DND-41 (cell line): ENCODE measurements at regions not wholly inside any gene's neighbourhood (a gene's known extent, or its start where the extent isn't known, plus 50 kb on each side); places are given as distances from the start of the nearest gene placed in this dataset.

Experiments used
- ATAC-seq: fragments of 200-7000 bp; cut with Tn5 transposase; 3 replicates; pipeline ENCODE4 v1.9.1; 2021; ENCODE audit warnings: low read depth; ENCODE audit not compliant: insufficient read depth
- DNase-seq: peaks from one replicate; pipeline ENCODE4 v3.0.0-alpha.2; 2020
- H2AFZ ChIP-seq: 2 replicates; pipeline ENCODE4 v1.6.0; 2012; ENCODE audit warnings: low read depth, low read length
- H3K27ac ChIP-seq: 2 replicates; pipeline ENCODE4 v1.5.1; 2012; ENCODE audit warnings: low read length, inconsistent platforms
- H3K27me3 ChIP-seq: fragments of 200-600 bp; sonication (generic); 2 replicates; pipeline ENCODE4 v1.6.0; 2012; ENCODE audit warnings: low read length, mild to moderate bottlenecking, inconsistent platforms; ENCODE audit not compliant: insufficient read depth, poor library complexity
- H3K36me3 ChIP-seq: 2 replicates; pipeline ENCODE4 v1.5.1; 2012; ENCODE audit warnings: low read length, inconsistent platforms; ENCODE audit not compliant: insufficient read depth
- H3K4me1 ChIP-seq: 2 replicates; pipeline ENCODE4 v1.5.1; 2012; ENCODE audit warnings: mild to moderate bottlenecking, low read length; ENCODE audit not compliant: insufficient read depth
- H3K4me2 ChIP-seq: 2 replicates; pipeline ENCODE4 v1.6.0; 2012; ENCODE audit warnings: mild to moderate bottlenecking, moderate library complexity, low read length, inconsistent platforms; ENCODE audit not compliant: insufficient read depth
- H3K4me3 ChIP-seq, 2 experiments: fragments of 200-600 bp in 1 of 2; shearing (Covaris generic) in 1 of 2; 2 replicates each; pipeline ENCODE4 v1.5.1; 2012 to 2016; ENCODE audit warnings: inconsistent platforms in 2 of 2, low read length in 2 of 2, mild to moderate bottlenecking in 2 of 2, low read depth in 1 of 2, moderate library complexity in 1 of 2
- H3K79me2 ChIP-seq: 2 replicates; pipeline ENCODE4 v1.6.0; 2012; ENCODE audit warnings: low read length, inconsistent platforms; ENCODE audit not compliant: insufficient read depth
- H3K9ac ChIP-seq: 2 replicates; pipeline ENCODE4 v1.6.0; 2012; ENCODE audit warnings: low read depth, mild to moderate bottlenecking, inconsistent platforms, low read length, moderate library complexity
- H3K9me3 ChIP-seq: 2 replicates; pipeline ENCODE4 v1.5.1; 2012; ENCODE audit warnings: low read length, moderate library complexity, mild to moderate bottlenecking, inconsistent platforms; ENCODE audit not compliant: insufficient read depth, severe bottlenecking
- H4K20me1 ChIP-seq: 2 replicates; pipeline ENCODE4 v1.6.0; 2012; ENCODE audit warnings: low read length; ENCODE audit not compliant: insufficient read depth
- EZH2 ChIP-seq: IDR thresholded peaks from 3 replicates; pipeline ENCODE4 v1.6.1; 2012; ENCODE audit warnings: borderline replicate concordance, low read depth, mild to moderate bottlenecking, moderate library complexity, low read length, inconsistent platforms; ENCODE audit not compliant: severe bottlenecking
- TF ChIP-seq, protein P1 (sequence below): IDR thresholded peaks from 2 replicates; pipeline ENCODE4 v1.5.1; 2012; ENCODE audit warnings: borderline replicate concordance, low read length, moderate library complexity, mild to moderate bottlenecking; ENCODE audit not compliant: poor library complexity, severe bottlenecking; ENCODE audit errors: extremely low read depth

DNA sequence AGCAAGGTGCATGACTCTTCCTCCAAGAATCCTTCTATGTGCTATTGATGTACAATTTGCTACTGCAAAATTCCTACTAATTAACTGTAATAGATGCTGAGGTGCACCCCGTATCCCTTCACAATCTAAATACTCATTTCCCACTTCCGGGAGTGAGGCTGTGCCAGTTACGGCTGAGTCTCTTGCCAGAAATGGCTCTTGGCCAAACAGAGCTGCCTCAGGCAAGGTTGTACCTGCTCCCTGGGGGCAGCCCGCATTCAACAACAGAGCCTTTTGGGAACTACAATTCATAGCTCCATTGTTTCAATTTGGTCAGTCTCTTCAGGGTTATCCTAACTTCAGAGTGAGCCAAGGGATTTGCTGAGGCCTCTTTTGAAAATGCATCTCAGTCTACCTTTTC lies 789.8 kb upstream of the MAP3K7 start:
- H4K20me1 ChIP-seq: no peaks in the 10 kb centered on the region
- H3K36me3 ChIP-seq: no peaks in the 10 kb centered on the region
- no peaks in the 10 kb centered on the region for H3K79me2 ChIP-seq
- no peak for TF ChIP-seq EZH2
- H3K27me3 ChIP-seq: no peaks in the 10 kb centered on the region
- H3K27ac ChIP-seq: no peak overlapping the region
- H3K4me2 ChIP-seq: no peak overlapping the region
- DNase-seq (no peak), ATAC-seq (no peak)
- no peaks in the 10 kb centered on the region for H3K9me3 ChIP-seq
- H3K4me3 ChIP-seq: no peak overlapping the region
- H2AFZ ChIP-seq: no peak overlapping the region
- no peaks in the 10 kb centered on the region for H3K4me1 ChIP-seq
- no peak overlapping the region for H3K9ac ChIP-seq

DNA sequence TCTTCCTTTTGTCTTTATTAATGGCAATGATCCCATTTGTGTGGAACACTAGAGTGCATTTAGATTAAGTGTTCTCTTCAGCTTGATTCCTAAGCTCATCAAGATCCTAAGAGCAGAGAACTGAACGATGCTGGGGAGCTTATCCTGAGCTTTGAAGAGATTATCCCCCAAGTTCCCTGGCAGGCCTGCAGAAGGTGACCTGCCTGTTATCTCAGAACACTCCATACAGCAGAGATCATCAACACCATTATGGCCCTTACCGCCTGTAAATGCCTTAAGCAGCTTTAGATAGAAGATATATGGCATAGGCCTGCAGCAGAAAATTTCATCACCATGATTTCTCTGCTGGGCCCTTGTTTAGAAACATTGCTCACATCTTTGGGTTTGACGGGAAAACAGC lies 779.9 kb upstream of the MAP3K7 start:
- Histone ChIP-seq H3K27me3 (no peaks in the 10 kb centered on the region), H3K9me3 (no peaks in the 10 kb centered on the region), H2AFZ (no peak overlapping the region), H3K4me3 (no peak overlapping the region), H3K27ac (no peak overlapping the region), H4K20me1 (no peaks in the 10 kb centered on the region), H3K36me3 (no peaks in the 10 kb centered on the region), H3K4me2 (no peak overlapping the region), H3K9ac (no peak overlapping the region), H3K79me2 (no peaks in the 10 kb centered on the region), H3K4me1 (no peaks in the 10 kb centered on the region)
- ATAC-seq (no peak), DNase-seq (no peak)
- TF ChIP-seq, protein P1, sequence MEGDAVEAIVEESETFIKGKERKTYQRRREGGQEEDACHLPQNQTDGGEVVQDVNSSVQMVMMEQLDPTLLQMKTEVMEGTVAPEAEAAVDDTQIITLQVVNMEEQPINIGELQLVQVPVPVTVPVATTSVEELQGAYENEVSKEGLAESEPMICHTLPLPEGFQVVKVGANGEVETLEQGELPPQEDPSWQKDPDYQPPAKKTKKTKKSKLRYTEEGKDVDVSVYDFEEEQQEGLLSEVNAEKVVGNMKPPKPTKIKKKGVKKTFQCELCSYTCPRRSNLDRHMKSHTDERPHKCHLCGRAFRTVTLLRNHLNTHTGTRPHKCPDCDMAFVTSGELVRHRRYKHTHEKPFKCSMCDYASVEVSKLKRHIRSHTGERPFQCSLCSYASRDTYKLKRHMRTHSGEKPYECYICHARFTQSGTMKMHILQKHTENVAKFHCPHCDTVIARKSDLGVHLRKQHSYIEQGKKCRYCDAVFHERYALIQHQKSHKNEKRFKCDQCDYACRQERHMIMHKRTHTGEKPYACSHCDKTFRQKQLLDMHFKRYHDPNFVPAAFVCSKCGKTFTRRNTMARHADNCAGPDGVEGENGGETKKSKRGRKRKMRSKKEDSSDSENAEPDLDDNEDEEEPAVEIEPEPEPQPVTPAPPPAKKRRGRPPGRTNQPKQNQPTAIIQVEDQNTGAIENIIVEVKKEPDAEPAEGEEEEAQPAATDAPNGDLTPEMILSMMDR: no peak
- TF ChIP-seq EZH2: no peak

DNA sequence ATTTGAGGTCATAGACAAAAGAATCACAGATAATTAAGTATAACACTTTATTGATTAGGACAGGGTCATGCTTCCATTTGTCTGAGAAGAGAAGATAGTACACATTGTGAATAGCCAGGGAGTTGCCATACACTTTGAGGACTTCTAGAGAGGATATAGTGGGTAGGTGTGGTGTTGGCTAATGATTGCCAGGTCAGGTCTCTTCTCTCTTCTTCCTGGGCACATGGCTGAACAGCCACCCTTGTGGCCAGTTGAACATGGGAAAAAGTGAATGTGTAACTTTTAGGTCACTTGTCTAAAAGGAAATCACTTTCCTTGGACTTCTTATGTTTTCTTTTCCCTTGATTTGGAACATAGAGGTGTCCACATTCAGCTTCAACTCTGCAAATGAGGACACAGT lies 772.1 kb upstream of the MAP3K7 start:
- Histone ChIP-seq H3K9me3 (no peaks in the 10 kb centered on the region), H3K79me2 (no peaks in the 10 kb centered on the region), H2AFZ (no peak overlapping the region), H3K4me2 (no peak overlapping the region), H3K4me3 (no peak overlapping the region), H3K27me3 (no peaks in the 10 kb centered on the region), H4K20me1 (no peaks in the 10 kb centered on the region), H3K36me3 (no peaks in the 10 kb centered on the region), H3K4me1 (no peaks in the 10 kb centered on the region), H3K27ac (no peak overlapping the region), H3K9ac (no peak overlapping the region)
- DNase-seq (no peak), ATAC-seq (no peak)
- no peak for TF ChIP-seq EZH2
- TF ChIP-seq, protein P1: no peak

DNA sequence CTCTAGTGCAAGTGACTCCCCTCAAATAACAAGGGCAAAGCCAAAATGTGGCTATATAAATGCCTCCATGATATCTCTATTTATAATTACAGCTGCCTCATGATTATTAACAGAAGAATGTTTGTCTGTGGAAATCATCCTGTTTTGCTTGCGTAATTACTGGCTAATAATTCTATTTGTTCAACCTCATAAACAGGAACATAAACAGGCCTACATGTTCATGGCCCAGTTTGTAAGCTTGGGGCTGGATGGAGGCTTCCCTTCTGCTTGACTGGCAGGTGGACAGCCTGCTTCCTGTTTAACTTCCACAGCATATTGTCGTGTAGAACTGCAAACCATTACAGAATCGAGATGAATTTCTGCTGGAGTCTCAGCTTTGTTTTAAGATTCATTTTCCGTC lies 766.0 kb upstream of the MAP3K7 start:
- no peaks in the 10 kb centered on the region for H3K27me3 ChIP-seq
- no peak for DNase-seq
- no peaks in the 10 kb centered on the region for H3K79me2 ChIP-seq
- no peaks in the 10 kb centered on the region for H3K4me1 ChIP-seq
- no peaks in the 10 kb centered on the region for H3K9me3 ChIP-seq
- H2AFZ ChIP-seq: no peak overlapping the region
- no peak overlapping the region for H3K4me2 ChIP-seq
- no peak overlapping the region for H3K27ac ChIP-seq
- no peak for ATAC-seq
- no peaks in the 10 kb centered on the region for H4K20me1 ChIP-seq
- H3K36me3 ChIP-seq: no peaks in the 10 kb centered on the region
- TF ChIP-seq, protein P1: no peak
- no peak for TF ChIP-seq EZH2
- H3K4me3 ChIP-seq: no peak overlapping the region
- H3K9ac ChIP-seq: no peak overlapping the region
